CD4-positive, alpha-beta T cell treated with Interferon alpha-2 for 1 hour (primary cell): ENCODE measurements at regions not wholly inside any gene's neighbourhood (a gene's known extent, or its start where the extent isn't known, plus 50 kb on each side); places are given as distances from the start of the nearest gene placed in this dataset.

Experiments used
- DNase-seq, 2 donors: peaks; one replicate each; pipeline ENCODE4 v3.0.0-alpha.2; 2020 to 2022

- no peak for DNase-seq
Measured at GRCh38 chr1:14106679-14107313, 406.8 kb downstream of the PRDM2 start.

- DNase-seq = no peak
Measured at GRCh38 chr1:14108356-14109275, 408.6 kb downstream of the PRDM2 start.

- no peak for DNase-seq
Measured at GRCh38 chr1:14109276-14109635, 409.3 kb downstream of the PRDM2 start.

GRCh38 chr1:14110040-14110439, 410.1 kb downstream of the PRDM2 start:
- DNase-seq = no peak

- no peak for DNase-seq
Measured at GRCh38 chr1:14111121-14111520, 411.1 kb downstream of the PRDM2 start.

- no peak for DNase-seq
Measured at GRCh38 chr1:14112613-14113012, 412.6 kb downstream of the PRDM2 start.

- DNase-seq = no peak
Measured at GRCh38 chr1:14113271-14113670, 413.3 kb downstream of the PRDM2 start.

- DNase-seq = no peak
Measured at GRCh38 chr1:14113841-14114567, 414.0 kb downstream of the PRDM2 start.

- DNase-seq = no peak
Measured at GRCh38 chr1:14115976-14116375, 416.0 kb downstream of the PRDM2 start.

GRCh38 chr1:14117700-14118099, 417.7 kb downstream of the PRDM2 start:
- no peak for DNase-seq

- no peak for DNase-seq
Measured at GRCh38 chr1:14118691-14119485, 418.9 kb downstream of the PRDM2 start.

- DNase-seq = no peak
Measured at GRCh38 chr1:14120895-14121294, 420.9 kb downstream of the PRDM2 start.

- no peak for DNase-seq
Measured at GRCh38 chr1:14128096-14128495, 428.1 kb downstream of the PRDM2 start.

- DNase-seq = no peak
Measured at GRCh38 chr1:14129009-14129408, 429.0 kb downstream of the PRDM2 start.

GRCh38 chr1:14135070-14135469, 435.1 kb downstream of the PRDM2 start:
- DNase-seq = no peak

- DNase-seq = no peak
Measured at GRCh38 chr1:14136152-14136763, 436.3 kb downstream of the PRDM2 start.

- DNase-seq = no peak
Measured at GRCh38 chr1:14136881-14137280, 436.9 kb downstream of the PRDM2 start.

- DNase-seq = no peak
Measured at GRCh38 chr1:14137411-14138134, 437.6 kb downstream of the PRDM2 start.

GRCh38 chr1:14138135-14138506, 438.1 kb downstream of the PRDM2 start:
- DNase-seq = no peak

- DNase-seq = no peak
Measured at GRCh38 chr1:14138687-14139086, 438.7 kb downstream of the PRDM2 start.

- DNase-seq = no peak
Measured at GRCh38 chr1:14140831-14141401, 440.9 kb downstream of the PRDM2 start.
